Right lobe of liver (tissue), 6 donors: ENCODE measurements at regions not wholly inside any gene's neighbourhood (a gene's known extent, or its start where the extent isn't known, plus 50 kb on each side); places are given as distances from the start of the nearest gene placed in this dataset.
A peak's percentile ranks its signal among the peaks of the same experiment; 100 is the strongest.

Experiments used
- ATAC-seq, 4 donors: fragments of 200-7000 bp; cut with Tn5 transposase; one replicate each; pipeline ENCODE4 v1.9.1; 2020; ENCODE audit warnings: mild to moderate bottlenecking in 4 of 4, moderate library complexity in 4 of 4
- DNase-seq, 3 donors: peaks; one replicate each; pipeline ENCODE4 v3.0.0-alpha.2; 2020
- H3K27ac ChIP-seq, 3 donors: fragments of 200-600 bp; one replicate each; pipeline ENCODE4 v1.8.0; 2022
- H3K27me3 ChIP-seq, 2 donors: fragments of 200-600 bp; one replicate each; pipeline ENCODE4 v1.8.0; 2022
- H3K36me3 ChIP-seq, 4 donors: fragments of 200-600 bp; sonication (generic) in 1 of 4; one replicate each; pipeline versions ENCODE4 v1.5.1 to v1.8.0; 2017 to 2022; ENCODE audit warnings: control low read depth in 1 of 4
- H3K4me1 ChIP-seq, 4 donors: fragments of 200-600 bp; sonication (generic) in 1 of 4; one replicate each; pipeline versions ENCODE4 v1.5.1 to v1.8.0; 2017 to 2022; ENCODE audit warnings: control low read depth in 1 of 4
- H3K4me3 ChIP-seq, 3 donors: fragments of 200-600 bp; one replicate each; pipeline ENCODE4 v1.8.0; 2022
- H3K9me3 ChIP-seq, 4 donors: fragments of 200-600 bp; sonication (generic) in 1 of 4; one replicate each; pipeline versions ENCODE4 v1.5.1 to v1.8.0; 2017 to 2022; ENCODE audit warnings: control low read depth in 1 of 4
- CTCF ChIP-seq, 4 donors: fragments of 200-600 bp in 3 of 4; fragments of 450-650 bp in 1 of 4; IDR thresholded peaks; one replicate each; pipeline versions ENCODE4 v1.5.1 to v1.8.0; 2016 to 2022; ENCODE audit warnings: antibody characterized with exemption in 4 of 4, mild to moderate bottlenecking in 2 of 4
- POLR2A ChIP-seq: fragments of 450-650 bp; IDR thresholded peaks from one replicate; pipeline ENCODE4 v1.6.1; 2017; ENCODE audit warnings: antibody characterized with exemption, mild to moderate bottlenecking
- WGBS: methylation state at CpG from one replicate; pipeline ENCODE4 v1.1.6; 2018; ENCODE audit warnings: low coverage, low lambda C conversion rate; ENCODE audit not compliant: insufficient coverage; ENCODE audit errors: missing lambda C conversion rate; 5-methylcytosine and 5-hydroxymethylcytosine counted together
- intact Hi-C, 2 donors: fragments of 100-400 bp; cut with DNase I; formaldehyde crosslinking; loops; one replicate each; pipeline versions ENCODE4 v1.11.2 to v1.14.1; 2022
- donor health status: DM: no; HTN: yes; CAD: no.
- donor health status: DM: no; HTN: no; CAD: no.
- donor health status: DM: no; HTN: no; CAD: no.
- donor health status: DM: no; HTN: yes; CAD: no.
- donor health status: DM: no; HTN: yes; CAD: no.

GRCh38 chr22:46086577-46087335 is 63.6 kb upstream of the PPARA start:
- ATAC-seq (peak in 1 of 4 donors; percentile 23), DNase-seq (peak; percentile 41 to 68 (median 58))
- TF ChIP-seq POLR2A (no peak), CTCF (IDR thresholded peaks at IDR 0.05) (no peak)
- H3K9me3 ChIP-seq: no peaks in the 10 kb centered on the region
- H3K36me3 ChIP-seq: peaks cover 0 to 5% (median 0%) of the 10 kb centered on the region in 4 donors
- H3K27ac ChIP-seq: peak overlapping the region; percentile 79 to 87 (median 81)
- intact Hi-C loops: no loop called here
- no peaks in the 10 kb centered on the region for H3K27me3 ChIP-seq
- H3K4me1 ChIP-seq: peaks cover 0 to 70% (median 39%) of the 10 kb centered on the region in 4 donors
- WGBS: 31% methylated on average over 7 of the region's 18 CpGs
- no peak overlapping the region for H3K4me3 ChIP-seq

GRCh38 chr22:46087336-46087690 is 63.0 kb upstream of the PPARA start:
- H3K4me1 ChIP-seq: peaks cover 0 to 70% (median 39%) of the 10 kb centered on the region in 4 donors
- no peaks in the 10 kb centered on the region for H3K27me3 ChIP-seq
- H3K36me3 ChIP-seq: peaks cover 0 to 5% (median 0%) of the 10 kb centered on the region in 4 donors
- intact Hi-C loops: no loop called here
- no peaks in the 10 kb centered on the region for H3K9me3 ChIP-seq
- ATAC-seq (no peak), DNase-seq (no peak)
- no peak for TF ChIP-seq CTCF (IDR thresholded peaks at IDR 0.05)
- no peak for TF ChIP-seq POLR2A
- no CpG with 5 or more reads among the region's 14 CpGs for whole genome bisulfite sequencing
- no peak overlapping the region for H3K4me3 ChIP-seq
- peak overlapping the region; percentile 79 to 87 (median 81) for H3K27ac ChIP-seq

GRCh38 chr22:46087816-46088277 is 62.5 kb upstream of the PPARA start:
- WGBS: no CpG with 5 or more reads among the region's 22 CpGs
- peaks cover 0 to 3% (median 0%) of the 10 kb centered on the region in 4 donors for H3K36me3 ChIP-seq

GRCh38 chr22:46088541-46089311 is 61.6 kb upstream of the PPARA start:
- 3% methylated on average over 7 of the region's 25 CpGs for WGBS
- Histone ChIP-seq H3K27ac (peak overlapping the region; percentile 79 to 87 (median 81)), H3K27me3 (no peaks in the 10 kb centered on the region), H3K4me3 (peak overlapping the region in 2 of 3 donors; percentile 31), H3K36me3 (peaks cover 0 to 3% (median 0%) of the 10 kb centered on the region in 4 donors), H3K4me1 (peaks cover 0 to 70% (median 35%) of the 10 kb centered on the region in 4 donors), H3K9me3 (no peaks in the 10 kb centered on the region)
- DNase-seq (peak; percentile 74 to 83 (median 83)), ATAC-seq (peak; percentile 40 to 49 (median 48))
- no peak for TF ChIP-seq CTCF (IDR thresholded peaks at IDR 0.05)
- no peak for TF ChIP-seq POLR2A
- intact Hi-C loops: no loop called here

More at GRCh38 chr22:46087816-46088277, 62.5 kb upstream of the PPARA start:
- intact Hi-C loops: no loop called here
- peaks cover 0 to 70% (median 39%) of the 10 kb centered on the region in 4 donors for H3K4me1 ChIP-seq
- no peaks in the 10 kb centered on the region for H3K27me3 ChIP-seq
- ATAC-seq: peak; percentile 57 to 79 (median 72)
- H3K27ac ChIP-seq: peak overlapping the region; percentile 79 to 87 (median 81)
- TF ChIP-seq CTCF (IDR thresholded peaks at IDR 0.05): no peak
- no peak for TF ChIP-seq POLR2A
- H3K9me3 ChIP-seq: no peaks in the 10 kb centered on the region
- H3K4me3 ChIP-seq: peak overlapping the region in 2 of 3 donors; percentile 31
- peak; percentile 82 to 93 (median 92) for DNase-seq
